ENCODE measurements at regions not wholly inside any gene's neighbourhood (a gene's known extent, or its start where the extent isn't known, plus 50 kb on each side); places are given as distances from the start of the nearest gene placed in this dataset.

DNA sequence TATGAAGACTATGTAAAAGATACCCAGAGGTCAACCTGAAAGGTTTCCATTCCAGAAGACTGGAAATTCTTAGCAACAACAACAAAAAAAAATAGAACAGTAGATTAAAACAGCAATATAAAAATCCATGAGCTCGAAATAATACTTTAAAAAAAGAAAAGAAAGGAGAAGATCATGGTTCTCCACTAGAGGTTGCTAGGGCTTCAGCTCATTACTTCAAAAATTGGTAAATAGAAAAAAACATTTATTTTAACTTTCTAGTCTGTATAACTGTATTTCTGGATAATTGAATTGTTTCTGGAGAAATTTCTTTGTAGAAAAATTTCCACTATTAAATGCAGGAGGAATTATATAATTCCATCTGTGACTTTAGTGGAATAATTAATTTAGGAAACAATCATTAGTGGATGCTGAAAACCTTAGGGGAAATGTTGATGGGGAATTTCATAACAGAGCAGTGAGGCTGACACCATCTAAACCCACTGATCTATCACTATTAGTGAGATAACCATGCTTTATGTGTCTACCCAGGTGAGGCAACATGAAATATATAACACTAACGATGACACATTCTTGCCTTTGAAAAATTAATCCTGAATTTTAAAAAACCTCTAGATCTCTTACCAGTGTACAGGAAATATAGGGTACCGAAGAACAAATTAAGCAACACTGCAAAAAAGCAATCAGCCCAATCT, 62.5 kb upstream of the SNRK start:
- TF ChIP-seq, protein P1, sequence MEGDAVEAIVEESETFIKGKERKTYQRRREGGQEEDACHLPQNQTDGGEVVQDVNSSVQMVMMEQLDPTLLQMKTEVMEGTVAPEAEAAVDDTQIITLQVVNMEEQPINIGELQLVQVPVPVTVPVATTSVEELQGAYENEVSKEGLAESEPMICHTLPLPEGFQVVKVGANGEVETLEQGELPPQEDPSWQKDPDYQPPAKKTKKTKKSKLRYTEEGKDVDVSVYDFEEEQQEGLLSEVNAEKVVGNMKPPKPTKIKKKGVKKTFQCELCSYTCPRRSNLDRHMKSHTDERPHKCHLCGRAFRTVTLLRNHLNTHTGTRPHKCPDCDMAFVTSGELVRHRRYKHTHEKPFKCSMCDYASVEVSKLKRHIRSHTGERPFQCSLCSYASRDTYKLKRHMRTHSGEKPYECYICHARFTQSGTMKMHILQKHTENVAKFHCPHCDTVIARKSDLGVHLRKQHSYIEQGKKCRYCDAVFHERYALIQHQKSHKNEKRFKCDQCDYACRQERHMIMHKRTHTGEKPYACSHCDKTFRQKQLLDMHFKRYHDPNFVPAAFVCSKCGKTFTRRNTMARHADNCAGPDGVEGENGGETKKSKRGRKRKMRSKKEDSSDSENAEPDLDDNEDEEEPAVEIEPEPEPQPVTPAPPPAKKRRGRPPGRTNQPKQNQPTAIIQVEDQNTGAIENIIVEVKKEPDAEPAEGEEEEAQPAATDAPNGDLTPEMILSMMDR (IDR thresholded peaks at IDR 0.05; ENCODE audit: borderline replicate concordance, extremely low read depth, low read length, poor library complexity, severe bottlenecking) = peak; percentile 13
- TF ChIP-seq EZH2 (IDR thresholded peaks at IDR 0.05; ENCODE audit: borderline replicate concordance, low read depth, low read length, severe bottlenecking) = no peak
